GM19455 (cell line): ENCODE measurements at regions not wholly inside any gene's neighbourhood (a gene's known extent, or its start where the extent isn't known, plus 50 kb on each side); places are given as distances from the start of the nearest gene placed in this dataset.

Experiments used
- ATAC-seq: cut with Tn5 transposase; IDR thresholded peaks from one replicate; pipeline ENCODE4 v1.9.1; 2021; ENCODE audit not compliant: unreplicated experiment

DNA sequence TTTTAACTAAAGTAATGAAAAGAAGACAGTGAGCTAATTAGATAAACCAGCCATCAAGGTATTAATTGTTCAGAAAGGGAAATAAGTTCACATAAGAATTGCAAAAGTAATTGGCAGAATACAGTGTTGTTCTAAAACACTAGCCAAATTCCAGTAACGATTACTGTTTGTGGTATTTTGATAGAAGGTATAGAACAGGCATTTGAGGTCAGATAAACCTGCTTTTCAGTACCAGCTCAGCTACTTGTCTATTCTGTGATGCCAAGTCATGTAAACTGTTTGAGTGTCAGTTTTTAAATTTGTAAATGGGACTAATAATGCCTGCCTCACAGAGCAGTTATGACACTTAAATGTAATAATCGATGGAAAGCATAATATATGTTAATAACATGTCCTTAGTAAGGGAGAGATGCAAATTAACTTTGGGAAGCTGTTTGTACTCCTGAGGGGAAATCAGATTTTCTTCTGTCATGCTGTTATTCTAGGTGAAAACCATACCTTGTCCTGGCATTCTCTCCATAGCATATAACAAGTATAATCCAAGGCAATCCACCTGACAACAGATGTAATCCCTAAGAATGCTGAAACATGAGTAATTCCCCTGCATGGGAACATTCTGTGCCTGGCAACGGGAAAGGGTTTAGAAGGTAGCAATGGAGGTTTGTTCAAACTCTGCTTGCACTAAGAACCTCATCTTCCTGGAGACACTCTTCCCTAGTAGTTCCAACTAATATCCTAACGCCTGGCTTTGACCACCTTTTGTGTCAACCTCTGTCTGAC is 509.5 kb upstream of the PAPPA start:
- ATAC-seq = no peak

DNA sequence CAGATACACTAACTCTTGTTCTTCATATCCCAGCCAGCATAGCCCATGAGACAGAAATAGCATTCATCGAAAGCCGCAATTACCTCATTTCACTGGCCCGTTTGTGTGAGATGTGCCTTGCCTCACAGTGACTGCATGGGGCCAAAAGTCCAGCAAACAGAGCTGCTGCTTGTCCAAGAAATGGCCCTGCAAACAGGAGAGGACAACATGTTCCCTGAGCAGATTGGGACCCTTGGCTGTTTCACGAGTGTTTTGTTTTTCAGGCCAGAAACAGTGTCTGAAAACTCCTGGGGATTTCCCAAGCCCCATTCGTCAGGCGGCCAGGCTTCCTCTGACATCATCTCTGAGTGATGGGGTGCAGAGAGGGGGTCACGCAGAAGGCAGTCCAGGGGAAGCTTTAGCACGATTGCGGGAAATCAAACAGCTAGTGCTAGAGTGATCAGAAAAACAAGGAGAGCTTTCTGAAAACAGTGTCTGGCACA is 503.6 kb upstream of the PAPPA start:
- no peak for ATAC-seq

DNA sequence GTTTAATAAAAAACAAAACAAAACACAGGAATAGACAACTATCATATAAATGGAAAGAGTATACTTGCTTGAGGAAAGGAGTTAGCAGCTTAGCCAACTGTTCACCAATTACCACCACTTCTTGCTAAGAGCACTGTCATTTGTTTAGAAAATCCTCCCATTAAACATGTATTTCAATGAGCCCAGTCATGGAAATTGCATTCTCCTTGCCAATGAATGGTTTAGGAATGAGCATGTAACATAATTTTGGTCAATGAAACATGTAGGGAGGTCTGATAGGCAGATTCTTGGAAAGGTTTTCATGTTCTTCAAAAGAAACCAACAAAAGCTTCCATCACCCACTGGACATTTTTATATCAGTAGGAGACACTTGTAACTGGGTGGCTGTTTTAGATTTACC is 502.8 kb upstream of the PAPPA start:
- ATAC-seq = no peak

DNA sequence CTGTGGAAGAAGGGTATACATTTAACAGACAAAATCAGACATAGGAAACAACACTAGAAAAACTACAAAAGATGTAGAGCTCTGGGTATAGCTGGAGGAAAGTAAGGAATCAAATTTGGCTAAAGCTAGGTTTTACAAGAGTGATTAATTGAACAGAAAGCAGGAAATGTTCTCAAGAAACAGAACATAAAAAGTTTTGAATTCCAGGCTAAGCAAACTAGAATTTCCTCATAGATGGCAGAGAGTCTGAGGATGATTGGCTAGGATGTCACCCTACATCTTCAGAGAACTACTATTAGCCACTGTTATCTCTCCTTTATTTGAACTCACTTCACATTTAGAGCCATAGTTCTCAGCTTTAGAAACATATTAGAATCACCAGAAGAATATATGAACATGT is 502.1 kb upstream of the PAPPA start:
- no peak for ATAC-seq

DNA sequence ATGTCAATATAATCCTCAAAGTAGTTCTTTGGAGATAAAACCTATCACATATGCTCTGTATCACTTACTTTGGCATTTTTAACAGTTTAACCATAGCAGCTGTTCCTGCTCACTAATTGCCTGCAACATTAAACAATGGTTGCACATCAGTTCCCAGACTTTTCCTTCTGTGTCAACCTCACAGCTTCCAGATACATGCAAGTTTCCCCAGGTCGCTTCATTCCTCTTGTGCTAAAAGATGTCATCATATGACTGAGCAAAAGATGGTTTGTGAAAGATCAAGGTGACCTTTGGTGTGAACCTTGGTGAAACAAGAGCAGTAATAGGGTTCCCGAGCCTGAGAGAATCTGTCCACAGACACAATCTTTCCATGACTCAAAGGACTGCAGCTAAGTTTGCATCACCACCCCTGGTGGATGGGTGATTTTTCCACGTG is 500.4 kb upstream of the PAPPA start:
- ATAC-seq = no peak

DNA sequence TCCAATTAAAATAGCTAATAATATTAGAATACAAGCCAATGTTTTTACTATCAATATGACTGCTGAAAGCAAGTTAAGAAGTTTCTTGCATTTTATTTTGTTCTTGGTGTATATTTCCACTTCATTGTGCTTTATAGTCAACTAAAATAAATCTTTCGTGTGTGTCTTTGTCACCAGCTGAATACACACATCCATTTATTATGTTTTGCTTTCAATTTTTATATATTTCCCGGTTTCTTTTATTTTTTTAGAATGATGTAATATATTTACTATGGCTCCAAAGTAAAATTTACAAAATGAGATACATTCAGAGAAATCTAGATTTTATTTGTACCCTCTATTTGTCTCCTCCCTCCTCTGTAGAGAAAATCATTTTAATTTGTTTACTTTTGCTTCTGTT is 495.9 kb upstream of the PAPPA start:
- ATAC-seq = no peak

DNA sequence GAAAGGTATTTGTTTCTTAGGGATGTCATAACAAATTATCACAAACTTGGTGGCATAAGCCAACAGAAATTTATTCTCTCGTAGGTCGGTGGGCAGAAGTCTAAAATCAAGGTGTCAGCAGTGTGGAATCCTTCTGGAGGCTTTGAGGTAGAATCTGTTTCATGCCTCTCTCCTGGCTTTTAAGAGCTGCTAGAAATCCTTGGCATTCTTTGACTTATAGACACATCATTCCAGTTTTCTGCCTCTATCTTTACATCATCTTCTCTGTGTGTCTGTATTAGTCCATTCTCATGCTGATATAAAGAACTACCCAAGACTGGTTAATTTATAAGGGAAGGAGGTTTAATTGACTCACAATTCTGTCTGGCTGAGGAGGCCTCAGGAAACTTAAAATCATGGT is 488.1 kb upstream of the PAPPA start:
- ATAC-seq = no peak

DNA sequence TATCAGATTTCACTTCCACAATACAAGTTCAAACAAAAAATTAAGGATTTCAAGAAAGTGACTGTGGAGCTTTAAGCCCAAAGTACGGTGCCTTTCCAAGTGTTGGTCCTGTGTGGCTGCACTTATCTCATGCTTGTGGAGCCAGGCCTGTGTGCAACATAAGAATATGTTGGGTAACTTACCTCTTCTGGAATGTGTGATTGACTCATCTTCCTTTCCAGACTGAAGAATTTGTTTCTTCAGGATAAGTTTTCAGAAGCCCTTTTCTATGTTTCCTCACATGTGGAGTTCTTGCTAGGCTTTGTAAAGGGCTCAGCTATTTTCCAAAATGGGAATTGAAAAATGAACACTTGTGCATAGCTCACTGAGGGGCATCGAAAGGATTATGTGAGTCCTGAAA is 485.1 kb upstream of the PAPPA start:
- ATAC-seq = no peak

DNA sequence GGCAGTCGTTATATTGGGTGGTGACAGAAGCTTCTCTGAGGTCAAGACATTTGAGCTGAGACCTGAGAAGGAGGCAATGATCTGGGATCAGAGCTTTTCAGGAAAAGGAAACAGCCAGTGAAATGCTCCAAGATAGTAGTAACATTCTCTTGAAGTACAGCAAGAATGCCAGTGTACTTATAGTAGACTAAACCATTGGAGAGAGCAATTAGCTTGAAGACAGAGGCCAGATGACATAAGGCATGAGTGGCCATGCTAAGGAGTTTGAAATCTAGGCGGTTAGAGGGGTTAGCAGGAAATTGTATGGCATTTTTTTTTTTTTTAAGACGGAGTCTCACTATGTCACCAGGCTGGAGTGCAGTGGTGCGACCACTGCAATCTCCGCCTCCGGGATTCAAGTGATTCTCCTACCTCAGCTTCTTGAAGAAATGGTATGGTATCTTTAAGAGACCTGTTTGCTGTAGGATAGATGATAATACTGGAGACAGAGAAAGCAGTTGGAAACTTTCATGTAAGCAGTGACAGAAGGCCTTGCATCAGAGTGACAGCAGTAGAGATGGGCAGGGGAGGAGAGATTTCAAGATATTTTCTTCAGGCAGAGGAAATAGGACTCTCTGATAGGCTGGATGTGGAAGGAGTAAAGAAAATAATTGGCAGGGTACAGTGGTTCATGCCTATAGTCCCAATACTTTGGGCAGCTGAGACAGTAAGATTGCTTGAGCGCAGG is 482.2 kb upstream of the PAPPA start:
- ATAC-seq = no peak

DNA sequence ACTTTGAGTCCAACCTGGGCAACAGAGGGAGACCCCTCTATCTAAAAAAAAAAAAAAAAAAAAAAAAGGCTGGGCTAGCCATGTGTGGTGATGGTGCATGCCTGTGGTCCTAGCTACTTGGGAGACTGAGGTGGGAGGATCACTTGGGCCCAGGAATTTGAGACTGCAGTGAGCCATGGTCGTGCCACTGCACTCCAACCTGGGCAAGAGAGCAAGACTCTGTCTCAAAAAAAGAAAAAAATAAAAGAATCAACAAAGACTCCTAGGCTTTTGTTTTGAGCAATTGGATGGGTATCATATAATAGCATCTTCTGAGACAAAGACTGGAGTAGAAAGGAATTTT is 481.7 kb upstream of the PAPPA start:
- ATAC-seq = no peak

DNA sequence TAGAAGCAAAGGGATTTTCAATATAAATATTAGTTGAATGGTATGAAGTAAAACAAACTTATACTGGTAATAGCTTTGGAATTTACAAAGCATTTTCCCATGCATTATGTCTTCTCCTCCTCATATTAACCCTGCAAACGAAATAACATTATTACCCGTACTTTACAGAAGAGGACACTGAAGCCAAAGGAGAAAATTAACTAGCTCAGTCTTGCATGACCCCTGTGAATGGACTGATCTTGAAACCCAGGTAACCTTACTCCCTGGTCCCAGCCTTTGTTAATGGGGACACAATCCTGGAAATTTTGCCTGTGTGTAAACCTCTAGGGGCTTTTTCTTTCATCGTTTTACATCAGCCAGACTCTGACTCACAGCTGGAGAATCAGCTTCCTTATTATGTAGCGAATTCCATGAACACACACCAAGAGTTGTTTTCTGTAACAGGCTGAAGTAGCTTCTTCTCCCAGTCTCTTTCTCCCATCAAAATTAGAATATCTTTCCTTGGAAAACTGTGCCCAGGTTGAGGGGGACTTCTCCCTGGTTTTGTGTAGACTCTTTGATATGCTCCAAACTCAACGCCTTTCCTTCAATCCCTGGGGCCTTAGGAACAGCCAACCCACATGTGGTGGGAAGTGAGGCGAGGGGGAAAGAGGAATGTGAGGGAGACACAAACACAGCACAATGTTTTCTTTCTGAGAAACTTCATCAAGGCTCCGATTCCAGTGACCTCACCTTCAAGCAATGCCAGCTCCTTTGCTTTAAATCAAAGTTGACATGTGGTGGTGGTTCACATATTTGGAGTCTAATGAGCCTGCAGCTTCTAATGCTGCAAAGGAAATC is 480.9 kb upstream of the PAPPA start:
- ATAC-seq = no peak

DNA sequence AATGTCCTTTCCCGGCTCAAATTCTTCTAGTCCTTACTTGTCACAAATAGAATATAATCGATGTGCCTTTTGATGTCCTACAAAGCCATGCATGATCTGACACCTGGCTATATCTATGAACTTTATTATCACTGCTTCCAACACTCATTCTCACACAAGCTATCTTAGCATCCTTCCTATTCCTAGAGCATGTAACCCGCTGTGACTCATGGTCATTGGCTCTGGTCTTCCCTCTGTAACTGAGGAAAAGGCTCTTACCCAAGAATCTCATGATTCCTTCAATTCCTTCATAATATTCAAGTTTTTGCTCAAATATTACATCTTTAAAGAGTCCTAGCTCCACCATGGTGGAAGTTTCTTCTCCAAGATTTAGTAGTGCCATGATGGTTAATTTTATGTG is 480.0 kb upstream of the PAPPA start:
- no peak for ATAC-seq

DNA sequence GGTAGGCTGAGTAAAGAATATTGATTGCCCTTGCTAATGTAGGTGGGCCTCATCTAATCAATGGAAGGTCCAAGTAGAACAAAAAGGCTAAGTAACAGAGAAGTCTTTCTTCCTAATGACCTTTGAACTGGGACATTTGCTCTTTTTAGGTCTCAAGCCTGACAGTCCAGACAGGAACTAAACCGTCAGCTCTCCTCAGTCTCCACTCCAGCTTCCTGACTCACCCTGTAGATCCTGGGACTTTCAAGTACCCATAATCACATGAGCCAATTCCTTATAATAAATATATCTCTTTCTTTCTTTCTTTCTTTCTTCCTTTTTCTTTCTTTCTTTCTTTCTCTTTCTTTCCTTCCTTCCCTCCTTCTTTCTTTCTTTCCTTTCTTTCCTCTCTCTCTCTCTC is 479.5 kb upstream of the PAPPA start:
- ATAC-seq = no peak

DNA sequence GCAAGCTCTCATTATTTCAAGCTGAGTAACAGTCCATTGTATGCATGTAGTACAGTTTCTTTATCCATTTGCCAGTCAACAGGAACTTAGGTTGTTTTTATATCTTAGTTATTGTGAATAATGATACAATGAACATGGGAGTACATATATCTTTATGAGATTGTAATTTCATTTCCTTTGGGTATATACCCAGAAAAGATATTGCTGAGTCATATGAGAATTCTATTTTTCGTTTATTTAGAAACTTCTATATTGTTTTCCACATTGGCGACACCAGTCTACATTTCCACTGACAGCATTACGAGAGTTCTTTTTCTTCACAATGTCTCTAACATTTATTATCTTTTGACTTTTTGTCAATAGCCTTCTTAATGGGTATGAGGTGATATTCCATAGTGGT is 477.8 kb upstream of the PAPPA start:
- no peak for ATAC-seq

DNA sequence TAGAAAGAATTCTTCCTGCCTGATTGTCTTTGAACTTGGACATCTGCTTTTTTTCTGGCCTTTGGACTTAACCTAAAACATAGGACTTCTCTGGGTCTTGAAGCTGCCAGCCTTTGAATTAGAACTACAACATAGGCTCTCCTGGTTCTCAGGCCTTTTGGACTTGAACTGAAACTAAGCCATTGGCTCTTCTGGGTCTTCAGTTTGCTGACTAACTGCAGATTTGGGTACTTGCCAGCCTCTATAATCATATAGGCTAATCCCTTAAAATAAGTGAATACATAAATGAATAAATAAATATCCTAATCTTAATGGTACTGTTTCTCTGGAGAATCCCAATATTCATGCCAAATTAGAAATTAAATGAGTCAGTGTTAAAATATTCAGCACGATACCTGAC is 473.4 kb upstream of the PAPPA start:
- no peak for ATAC-seq

DNA sequence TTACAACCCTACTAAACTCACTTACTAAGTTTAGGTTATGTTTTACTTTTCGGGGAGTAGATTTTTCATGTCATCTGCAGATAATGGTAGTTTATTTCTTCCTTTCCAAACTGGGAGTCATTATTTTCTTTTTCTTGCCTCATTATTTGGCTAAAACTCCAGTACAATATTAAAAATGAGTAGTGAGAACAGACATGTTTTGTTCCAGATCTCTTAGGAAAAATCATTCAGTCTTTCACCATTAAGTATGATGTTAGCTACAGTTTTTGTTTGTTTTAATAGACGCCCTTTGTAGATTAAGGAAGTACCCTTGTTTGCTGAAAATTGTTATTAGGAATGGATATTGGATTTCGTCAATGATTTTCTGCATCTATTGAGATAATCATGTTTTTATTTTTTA is 472.0 kb upstream of the PAPPA start:
- ATAC-seq = no peak

DNA sequence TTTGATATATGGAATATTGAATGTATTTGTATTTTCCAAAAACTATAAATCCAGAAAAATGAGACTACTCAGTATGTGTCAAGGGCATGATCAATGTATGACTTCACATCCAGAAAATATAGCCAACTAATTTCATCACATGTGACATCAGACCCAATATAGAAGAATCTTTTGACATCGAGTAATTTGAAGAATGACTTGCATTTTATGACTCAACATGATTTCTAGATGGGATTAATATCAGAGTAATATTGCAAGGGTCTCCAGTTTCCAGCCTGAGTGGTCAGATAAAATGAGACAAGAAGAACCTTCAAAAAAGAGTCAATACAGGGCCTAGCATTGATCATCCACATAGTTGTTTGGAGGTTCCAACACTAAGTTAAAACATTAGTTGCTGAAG is 467.5 kb upstream of the PAPPA start:
- no peak for ATAC-seq

DNA sequence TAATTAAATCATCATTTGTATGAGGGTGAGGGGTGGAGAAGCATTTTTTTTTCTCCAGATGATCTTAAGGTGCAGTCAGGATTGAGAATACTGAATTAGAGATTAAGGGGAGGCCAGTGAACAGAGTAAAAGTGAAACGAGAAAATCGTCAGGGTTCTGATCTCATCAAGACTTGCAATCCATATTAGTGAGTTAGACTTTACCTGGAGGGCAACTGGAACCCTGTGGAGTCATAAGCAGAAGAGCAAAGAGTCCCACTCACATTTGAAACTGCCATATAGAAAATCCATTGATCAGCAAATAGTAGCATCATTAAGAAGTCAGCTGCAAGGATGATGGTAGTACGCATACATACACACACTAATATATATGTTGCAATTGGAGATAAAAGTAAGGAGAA is 466.2 kb upstream of the PAPPA start:
- ATAC-seq = no peak

DNA sequence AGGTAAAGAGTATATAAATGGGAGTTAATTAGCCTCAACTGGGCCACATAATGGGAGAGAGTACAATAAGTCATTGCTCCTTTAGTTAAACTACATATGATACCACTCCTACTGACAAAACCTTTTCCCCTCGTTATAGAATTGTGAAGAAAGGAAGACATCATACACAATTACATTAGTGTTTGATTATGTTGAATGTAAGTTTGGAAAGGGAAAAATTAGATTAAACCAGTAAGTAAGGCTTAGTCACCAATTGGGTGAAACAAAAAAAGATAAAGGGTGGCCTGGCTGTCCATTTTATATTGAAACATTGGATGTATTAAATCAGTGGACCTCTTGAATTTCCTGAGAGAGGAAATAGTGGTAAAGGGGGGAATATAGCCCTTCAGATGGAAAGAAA is 464.3 kb upstream of the PAPPA start:
- ATAC-seq = no peak

DNA sequence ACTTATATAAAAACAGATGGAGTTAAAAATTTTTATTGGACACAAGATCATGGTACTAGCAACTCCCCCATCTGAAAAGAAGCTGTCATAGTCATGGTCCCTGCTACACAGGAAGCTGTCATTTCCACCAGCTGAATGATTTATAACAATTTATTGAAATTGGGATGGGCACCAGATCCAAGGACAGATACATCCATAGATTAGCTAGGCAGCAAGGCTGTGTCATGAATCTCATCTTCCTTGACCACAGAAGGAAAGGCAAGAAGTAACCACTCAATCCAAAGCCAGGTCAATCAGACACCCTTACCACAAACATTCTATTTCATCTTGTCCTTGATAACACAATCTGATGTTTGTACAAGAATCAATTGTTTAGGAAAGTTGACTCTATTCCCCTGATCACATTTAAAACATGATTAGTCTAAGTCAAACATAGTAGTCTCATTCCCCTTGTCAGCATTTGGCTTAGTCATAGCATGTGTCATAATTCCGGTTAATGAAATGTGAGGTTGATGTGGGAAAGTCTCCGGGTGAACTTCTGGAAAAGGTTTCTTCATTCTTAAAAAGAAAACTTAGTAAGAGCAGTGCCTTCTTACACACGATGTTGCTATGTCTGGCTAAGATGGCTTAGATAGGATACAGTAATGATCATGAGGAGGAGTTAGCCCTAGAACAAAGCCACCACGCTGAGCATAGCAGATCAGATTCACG is 462.6 kb upstream of the PAPPA start:
- no peak for ATAC-seq

DNA sequence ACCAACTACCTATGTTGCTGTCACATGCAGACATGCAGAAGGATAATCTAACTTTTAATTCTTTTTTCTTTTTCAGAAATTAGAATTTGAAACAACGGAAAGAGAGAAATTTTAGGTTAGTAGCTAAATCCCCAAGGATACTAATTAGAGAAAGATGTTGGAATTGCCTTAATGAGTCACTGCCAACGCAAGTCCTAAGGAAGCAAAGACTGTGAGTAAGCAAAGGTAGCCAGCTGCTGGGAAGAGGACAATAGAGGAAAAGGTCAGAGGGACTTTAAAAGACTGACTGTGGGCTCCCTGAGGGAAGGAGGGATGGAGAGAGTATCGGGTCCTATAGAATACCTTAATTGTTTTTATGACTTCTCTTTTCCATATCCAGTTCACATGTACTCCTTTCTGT is 461.9 kb upstream of the PAPPA start:
- no peak for ATAC-seq
